Large intestine (tissue), 3 donors: ENCODE measurements at regions not wholly inside any gene's neighbourhood (a gene's known extent, or its start where the extent isn't known, plus 50 kb on each side); places are given as distances from the start of the nearest gene placed in this dataset.

ENCODE experiments used
- DNase-seq, 2 donors: peaks; one replicate each; pipeline versions ENCODE4 v3.0.0 to v3.0.0-alpha.2; 2013
- H3K27ac ChIP-seq: one replicate; pipeline ENCODE4 v1.5.1; 2013; ENCODE audit warnings: low read length
- H3K27me3 ChIP-seq: 2 replicates; pipeline ENCODE4 v1.6.1; 2013; ENCODE audit warnings: low read length; ENCODE audit not compliant: control insufficient read depth, insufficient read depth
- H3K36me3 ChIP-seq: 2 replicates; pipeline ENCODE4 v1.6.1; 2013; ENCODE audit warnings: low read length; ENCODE audit not compliant: control insufficient read depth, insufficient read depth
- H3K4me1 ChIP-seq: one replicate; pipeline ENCODE4 v1.6.1; 2013; ENCODE audit warnings: low read length; ENCODE audit not compliant: control insufficient read depth, insufficient read depth
- H3K4me3 ChIP-seq: one replicate; pipeline ENCODE4 v1.5.1; 2013; ENCODE audit warnings: low read length
- H3K9me3 ChIP-seq: one replicate; pipeline ENCODE4 v1.6.1; 2013; ENCODE audit warnings: mild to moderate bottlenecking, low read depth, low read length, moderate library complexity; ENCODE audit not compliant: control insufficient read depth
- WGBS: methylation state at CpG from one replicate; pipeline ENCODE4 v1.1.5; 2013; ENCODE audit warnings: low lambda C conversion rate; ENCODE audit not compliant: insufficient coverage; 5-methylcytosine and 5-hydroxymethylcytosine counted together

GRCh38 chr18:75140296-75140695 is 68.6 kb downstream of the PTGR3 start:
- Histone ChIP-seq H3K9me3 (peaks cover 4% of the 10 kb centered on the region), H3K27ac (no peak overlapping the region), H3K4me1 (no peaks in the 10 kb centered on the region), H3K27me3 (no peaks in the 10 kb centered on the region), H3K36me3 (no peaks in the 10 kb centered on the region), H3K4me3 (no peak overlapping the region)
- WGBS = no CpG with 5 or more reads among the region's 5 CpGs
- DNase-seq = no peak

DNA sequence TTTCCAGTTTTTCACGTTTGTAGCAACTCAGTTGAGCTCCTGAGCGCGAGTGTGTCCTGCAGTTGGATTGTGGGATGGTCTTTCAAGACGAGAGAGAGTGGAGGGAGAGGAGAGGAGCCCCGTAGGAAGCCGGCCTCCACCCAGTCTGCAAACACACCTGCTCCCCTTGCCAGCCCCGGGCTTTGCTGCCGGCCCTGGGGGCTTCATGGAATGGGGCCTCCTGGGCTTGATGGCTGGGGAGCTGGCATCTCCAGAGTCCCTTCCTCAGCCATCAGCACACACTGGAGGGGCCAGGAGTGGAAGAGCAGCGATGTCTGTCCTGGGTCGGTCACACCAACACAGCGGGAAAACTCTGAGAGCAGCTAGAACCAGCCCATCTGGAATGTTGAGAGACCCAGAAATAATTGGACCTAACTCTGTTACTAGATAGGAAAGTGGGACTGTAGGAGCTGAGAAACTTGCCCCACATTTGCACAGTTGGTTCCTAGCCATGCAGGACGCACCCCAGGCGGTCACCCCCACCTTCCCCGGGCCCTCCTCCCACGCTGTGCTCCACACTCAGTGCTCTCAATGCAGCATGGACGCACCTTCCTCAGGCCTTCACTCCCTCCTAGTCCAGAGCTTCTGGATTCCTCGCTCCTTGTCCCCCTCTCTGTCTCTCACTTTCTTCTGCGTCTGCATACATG is 69.6 kb downstream of the PTGR3 start:
- Histone ChIP-seq H3K9me3 (no peaks in the 10 kb centered on the region), H3K27me3 (no peaks in the 10 kb centered on the region), H3K36me3 (no peaks in the 10 kb centered on the region), H3K4me3 (no peak overlapping the region), H3K27ac (no peak overlapping the region), H3K4me1 (no peaks in the 10 kb centered on the region)
- WGBS = 100% methylated on average over 2 of the region's 18 CpGs
- no peak for DNase-seq

DNA sequence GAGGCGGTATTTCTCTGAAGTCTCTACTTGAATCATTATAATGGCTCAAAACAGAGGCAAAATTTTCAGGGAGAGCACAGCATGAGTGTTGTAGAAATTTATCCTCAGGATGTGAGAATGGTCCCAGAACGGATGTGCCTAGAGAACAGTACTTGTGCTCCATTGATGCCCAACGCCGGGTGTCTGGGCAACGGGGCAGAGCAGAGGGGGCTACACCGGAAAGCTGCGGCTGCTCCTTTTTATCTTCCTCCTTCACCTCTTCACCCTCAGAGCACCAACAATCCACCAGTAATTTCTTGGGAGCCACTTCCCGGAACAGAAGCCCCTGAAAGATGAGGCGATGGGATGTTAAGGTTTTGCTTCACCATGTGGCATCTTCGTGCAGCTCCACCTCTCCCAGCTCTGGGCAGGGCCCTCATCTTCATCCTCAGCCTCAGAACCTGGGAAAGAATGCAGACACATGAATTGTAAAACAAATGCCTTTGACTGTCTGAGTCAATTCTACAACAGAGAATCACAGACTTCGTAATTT is 71.5 kb downstream of the PTGR3 start:
- no CpG with 5 or more reads among the region's 11 CpGs for WGBS
- H3K9me3 ChIP-seq = no peaks in the 10 kb centered on the region

DNA sequence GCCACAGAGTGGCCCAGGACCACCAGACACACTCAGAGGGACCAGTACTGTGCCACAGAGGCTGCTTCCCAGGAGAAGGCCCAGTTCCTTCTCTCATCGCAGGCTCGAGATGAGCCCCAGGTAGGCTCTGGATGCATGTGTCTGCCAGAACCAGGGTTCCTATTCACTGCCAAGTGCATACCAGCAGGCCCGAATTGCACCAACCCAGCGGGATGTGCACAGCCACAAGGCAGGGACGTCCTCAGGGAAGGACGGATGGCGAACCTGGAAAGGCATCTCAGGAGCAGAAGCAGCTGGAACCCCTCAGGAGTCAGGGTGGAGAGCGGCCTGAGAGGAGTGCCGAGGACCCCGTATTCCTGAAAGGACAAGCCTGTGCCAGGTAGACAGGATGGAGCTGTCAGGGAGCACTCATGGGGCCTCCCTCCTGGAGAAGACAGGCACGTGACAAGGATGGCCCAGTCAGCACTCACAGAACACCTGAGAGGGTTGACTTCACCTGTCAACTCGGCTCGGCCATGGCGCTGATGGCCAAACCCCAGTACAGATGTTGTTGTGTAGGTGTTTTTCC is 73.7 kb downstream of the PTGR3 start:
- no peaks in the 10 kb centered on the region for H3K9me3 ChIP-seq
- no peak overlapping the region for H3K27ac ChIP-seq
- DNase-seq = no peak
- no peak overlapping the region for H3K4me3 ChIP-seq
- WGBS = no CpG with 5 or more reads among the region's 14 CpGs
- no peaks in the 10 kb centered on the region for H3K27me3 ChIP-seq
- H3K36me3 ChIP-seq = no peaks in the 10 kb centered on the region
- no peaks in the 10 kb centered on the region for H3K4me1 ChIP-seq

More for the DNA sequence above, 71.5 kb downstream of the PTGR3 start:
- H3K27ac ChIP-seq = no peak overlapping the region
- no peak overlapping the region for H3K4me3 ChIP-seq
- H3K4me1 ChIP-seq = no peaks in the 10 kb centered on the region
- no peaks in the 10 kb centered on the region for H3K36me3 ChIP-seq
- no peak for DNase-seq
- H3K27me3 ChIP-seq = no peaks in the 10 kb centered on the region

DNA sequence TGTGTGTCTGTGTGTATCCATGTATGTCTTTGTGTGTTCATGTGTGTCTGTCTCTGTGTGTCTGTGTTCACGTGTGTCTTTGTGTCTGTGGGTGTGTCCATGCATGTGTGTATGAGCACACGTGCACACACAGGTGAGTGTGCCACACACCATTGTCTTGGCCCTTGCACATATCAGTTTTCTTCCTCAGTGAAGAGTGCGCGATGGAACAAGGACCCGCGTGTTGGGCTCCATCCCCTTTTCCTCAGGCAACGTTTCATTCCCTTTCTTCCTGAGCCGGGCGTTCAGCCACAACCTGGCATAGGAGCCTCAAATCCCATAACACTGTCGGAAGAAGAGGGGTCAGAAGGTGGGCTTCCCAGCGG is 74.3 kb downstream of the PTGR3 start:
- no peaks in the 10 kb centered on the region for H3K36me3 ChIP-seq
- WGBS = 96% methylated on average over 4 of the region's 11 CpGs
- H3K9me3 ChIP-seq = no peaks in the 10 kb centered on the region
- no peak for DNase-seq
- no peak overlapping the region for H3K4me3 ChIP-seq
- no peak overlapping the region for H3K27ac ChIP-seq
- no peaks in the 10 kb centered on the region for H3K4me1 ChIP-seq
- H3K27me3 ChIP-seq = no peaks in the 10 kb centered on the region

DNA sequence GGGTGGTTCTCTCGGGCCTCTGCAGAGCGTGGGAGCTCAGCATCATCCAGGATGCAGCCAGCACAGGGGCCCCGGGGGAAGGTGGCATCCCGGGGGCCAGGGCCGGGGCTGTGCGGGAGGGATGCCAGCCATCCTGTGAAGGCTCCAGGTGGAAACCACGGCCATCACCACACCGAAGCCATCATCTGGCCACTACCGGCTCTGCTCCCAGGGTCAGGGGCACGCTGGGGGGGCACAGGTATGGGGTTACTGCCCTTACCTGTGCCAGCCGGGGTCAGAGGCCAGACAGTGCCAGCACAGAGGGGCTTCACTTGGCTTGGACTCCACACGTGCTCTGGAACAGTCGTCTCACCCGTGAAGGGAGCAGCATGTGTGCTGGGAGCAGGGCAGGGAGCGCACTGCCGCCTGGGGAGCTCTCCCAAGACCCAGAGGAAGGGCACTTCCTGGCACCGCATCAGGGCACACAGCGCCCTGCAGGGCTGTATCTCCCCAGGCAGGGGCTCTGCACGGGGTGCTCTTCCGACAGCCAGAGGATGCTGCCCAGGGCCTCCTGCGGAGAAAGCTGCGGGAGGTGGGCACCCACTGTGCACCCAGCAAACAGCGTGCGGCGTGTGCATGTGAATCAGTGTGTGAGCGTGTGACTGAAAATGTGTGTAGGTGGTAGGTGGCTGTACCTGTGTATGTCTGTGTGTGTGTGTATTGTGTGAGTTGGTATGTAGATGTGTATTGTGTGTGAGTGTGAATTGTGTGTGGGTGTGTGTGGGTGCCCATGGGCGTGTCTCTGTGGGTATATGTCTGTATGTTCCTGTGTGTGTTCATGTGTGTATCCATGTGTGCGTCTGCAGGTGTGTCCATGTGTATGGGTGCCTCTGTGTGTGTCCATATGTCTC is 75.0 kb downstream of the PTGR3 start:
- Histone ChIP-seq H3K4me3 (no peak overlapping the region), H3K9me3 (no peaks in the 10 kb centered on the region), H3K36me3 (no peaks in the 10 kb centered on the region), H3K4me1 (peaks cover 3% of the 10 kb centered on the region), H3K27ac (no peak overlapping the region), H3K27me3 (no peaks in the 10 kb centered on the region)
- WGBS = no CpG with 5 or more reads among the region's 28 CpGs
- DNase-seq = no peak

GRCh38 chr18:75132931-75133525 is 75.9 kb downstream of the PTGR3 start:
- no peaks in the 10 kb centered on the region for H3K27me3 ChIP-seq
- peaks cover 12% of the 10 kb centered on the region for H3K4me1 ChIP-seq
- no peak overlapping the region for H3K4me3 ChIP-seq
- no peaks in the 10 kb centered on the region for H3K9me3 ChIP-seq
- 71% methylated on average over 4 of the region's 13 CpGs for WGBS
- H3K36me3 ChIP-seq = no peaks in the 10 kb centered on the region
- no peak overlapping the region for H3K27ac ChIP-seq
- no peak for DNase-seq

DNA sequence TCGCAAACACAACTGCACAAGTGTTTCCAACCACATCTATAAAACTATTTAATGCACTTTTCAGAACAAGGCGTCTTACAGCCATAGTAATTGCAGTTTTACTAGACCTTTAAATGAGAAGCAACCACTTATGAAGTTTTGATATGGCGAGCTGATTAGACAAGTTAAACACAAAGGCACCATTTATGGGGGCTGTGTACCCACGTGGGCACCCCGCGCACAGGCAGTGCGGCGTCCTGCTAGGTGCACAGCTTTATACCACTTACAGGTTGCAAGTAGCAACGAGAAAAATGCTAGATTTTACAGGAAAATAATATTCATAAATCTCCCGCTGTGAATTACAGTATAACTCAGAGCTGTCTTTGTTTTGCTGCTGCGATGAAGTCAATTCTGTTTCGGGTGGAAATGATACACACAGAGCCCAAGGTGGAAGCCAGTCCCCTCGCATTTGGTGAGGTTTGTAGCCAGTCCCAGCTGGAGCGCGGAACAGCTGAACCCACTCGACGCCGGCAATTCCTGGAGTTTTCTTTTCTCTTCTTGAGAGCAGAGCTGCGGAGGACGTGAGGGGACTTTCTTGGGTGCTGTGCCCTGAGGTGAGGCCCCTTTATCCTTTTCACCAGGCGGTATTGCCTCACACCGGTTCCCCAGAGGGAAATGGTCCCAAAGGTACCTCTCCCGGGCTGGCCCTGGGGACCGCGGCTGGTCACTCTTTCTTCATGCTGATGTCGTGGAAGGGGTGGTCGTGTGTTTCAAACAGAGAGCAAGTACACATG is 76.7 kb downstream of the PTGR3 start:
- Histone ChIP-seq H3K4me1 (peaks cover 17% of the 10 kb centered on the region), H3K9me3 (peaks cover 3% of the 10 kb centered on the region), H3K4me3 (no peak overlapping the region), H3K27me3 (no peaks in the 10 kb centered on the region), H3K36me3 (no peaks in the 10 kb centered on the region), H3K27ac (no peak overlapping the region)
- no CpG with 5 or more reads among the region's 27 CpGs for WGBS
- DNase-seq = no peak

DNA sequence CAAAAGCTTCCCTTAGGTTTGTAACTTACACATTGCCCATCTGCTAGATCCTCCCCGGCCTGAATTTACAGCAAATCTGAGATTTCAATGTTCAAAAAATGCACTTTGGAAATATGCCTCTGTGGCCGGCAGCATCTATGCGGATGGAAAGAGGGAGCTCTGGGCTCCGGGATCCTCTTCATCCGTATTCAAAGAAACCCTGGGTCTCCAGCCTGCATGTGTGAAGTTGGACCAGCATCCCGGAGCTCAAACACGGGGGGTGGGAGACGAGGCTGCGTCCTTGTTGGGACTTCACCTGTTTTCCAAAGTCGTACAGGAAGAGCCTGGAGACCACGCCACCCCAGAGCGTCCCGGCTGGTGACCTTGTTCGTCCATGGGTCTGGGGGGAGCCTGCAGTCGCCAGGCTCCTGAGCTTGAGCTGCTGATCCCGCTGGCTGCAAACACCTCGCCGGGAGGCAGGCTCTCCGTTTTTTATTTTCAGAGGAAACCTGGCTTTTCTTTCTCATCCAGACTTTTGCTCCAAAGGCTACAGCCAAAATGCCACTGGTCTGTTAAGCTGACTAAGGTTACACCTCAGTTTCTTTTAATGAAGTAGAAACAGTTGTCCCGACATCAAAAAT is 77.4 kb downstream of the PTGR3 start:
- H3K27me3 ChIP-seq = no peaks in the 10 kb centered on the region
- H3K36me3 ChIP-seq = no peaks in the 10 kb centered on the region
- no peak overlapping the region for H3K27ac ChIP-seq
- peaks cover 8% of the 10 kb centered on the region for H3K9me3 ChIP-seq
- peaks cover 22% of the 10 kb centered on the region for H3K4me1 ChIP-seq
- 100% methylated on average over 1 of the region's 20 CpGs for WGBS
- DNase-seq = no peak
- no peak overlapping the region for H3K4me3 ChIP-seq
